Uterus (tissue), 3 donors: ENCODE measurements at regions not wholly inside any gene's neighbourhood (a gene's known extent, or its start where the extent isn't known, plus 50 kb on each side); places are given as distances from the start of the nearest gene placed in this dataset.

ENCODE experiments used
- DNase-seq, 2 donors: peaks; one replicate each; pipeline ENCODE4 v3.0.0-alpha.2; 2019 to 2020
- H3K27ac ChIP-seq, 2 donors: fragments of 200-600 bp; sonication (generic); 1 replicate in 1 of 2; 2 replicates in 1 of 2; pipeline ENCODE4 v1.5.1; 2016 to 2018
- H3K27me3 ChIP-seq, 2 donors: fragments of 200-600 bp; sonication (generic); one replicate each; pipeline ENCODE4 v1.5.1; 2018 to 2019; ENCODE audit warnings: control low read depth in 1 of 2
- H3K36me3 ChIP-seq, 2 donors: fragments of 200-600 bp; sonication (generic); one replicate each; pipeline ENCODE4 v1.5.1; 2019; ENCODE audit warnings: control low read depth in 1 of 2
- H3K4me1 ChIP-seq, 2 donors: fragments of 200-600 bp; sonication (generic); one replicate each; pipeline ENCODE4 v1.5.1; 2018 to 2019; ENCODE audit warnings: control low read depth in 1 of 2
- H3K4me3 ChIP-seq, 2 donors: fragments of 200-600 bp; sonication (generic); 1 replicate in 1 of 2; 2 replicates in 1 of 2; pipeline ENCODE4 v1.5.1; 2018 to 2019; ENCODE audit warnings: mild to moderate bottlenecking in 1 of 2
- H3K9me3 ChIP-seq, 2 donors: fragments of 200-600 bp; sonication (generic); one replicate each; pipeline ENCODE4 v1.5.1; 2019; ENCODE audit warnings: control low read depth in 1 of 2
- POLR2A ChIP-seq, 2 donors: fragments of 450-650 bp; IDR thresholded peaks; one replicate each; pipeline ENCODE4 v1.6.1; 2016; ENCODE audit warnings: antibody characterized with exemption in 2 of 2, mild to moderate bottlenecking in 1 of 2, moderate library complexity in 1 of 2
- intact Hi-C: fragments of 100-400 bp; cut with DNase I; formaldehyde crosslinking; loops from one replicate; pipeline ENCODE4 v1.15.1; 2023; ENCODE audit warnings: low total_unique reads
- TF ChIP-seq, protein P1 (sequence below), 4 experiments: fragments of 200-600 bp in 2 of 4; fragments of 450-650 bp in 2 of 4; sonication (generic) in 2 of 4; IDR thresholded peaks; one replicate each; pipeline ENCODE4 v1.5.1; 2016 to 2019; ENCODE audit warnings: antibody characterized with exemption in 4 of 4, mild to moderate bottlenecking in 2 of 4, moderate library complexity in 1 of 4
- donor health status: DM: yes; HTN: yes; CAD: no.

DNA sequence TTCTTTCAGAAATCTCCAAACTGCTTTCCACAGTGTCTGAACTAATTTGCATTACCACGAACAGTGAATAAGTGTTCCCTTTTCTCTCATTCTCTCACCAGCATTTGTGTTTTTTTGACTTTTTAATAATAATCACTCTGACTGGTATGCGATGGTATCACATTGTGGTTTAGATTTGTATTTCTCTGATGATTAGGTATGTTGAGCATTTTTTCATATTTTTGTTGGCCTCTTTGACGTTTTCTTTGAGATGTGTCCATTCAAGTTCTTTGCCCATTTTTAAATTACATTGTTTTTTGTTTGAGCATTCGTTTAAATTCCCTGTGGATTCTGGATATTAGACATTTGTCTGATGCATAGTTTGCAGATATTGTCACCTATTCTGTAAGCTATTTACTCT lies 1639.6 kb upstream of the TENM4 start:
- Histone ChIP-seq H3K27me3 (no peaks in the 10 kb centered on the region), H3K27ac (no peak overlapping the region), H3K9me3 (no peaks in the 10 kb centered on the region), H3K4me3 (no peak overlapping the region), H3K4me1 (no peaks in the 10 kb centered on the region), H3K36me3 (no peaks in the 10 kb centered on the region)
- intact Hi-C loops, result no loop called here
- no peak for TF ChIP-seq POLR2A (IDR thresholded peaks at IDR 0.05)
- TF ChIP-seq, protein P1, sequence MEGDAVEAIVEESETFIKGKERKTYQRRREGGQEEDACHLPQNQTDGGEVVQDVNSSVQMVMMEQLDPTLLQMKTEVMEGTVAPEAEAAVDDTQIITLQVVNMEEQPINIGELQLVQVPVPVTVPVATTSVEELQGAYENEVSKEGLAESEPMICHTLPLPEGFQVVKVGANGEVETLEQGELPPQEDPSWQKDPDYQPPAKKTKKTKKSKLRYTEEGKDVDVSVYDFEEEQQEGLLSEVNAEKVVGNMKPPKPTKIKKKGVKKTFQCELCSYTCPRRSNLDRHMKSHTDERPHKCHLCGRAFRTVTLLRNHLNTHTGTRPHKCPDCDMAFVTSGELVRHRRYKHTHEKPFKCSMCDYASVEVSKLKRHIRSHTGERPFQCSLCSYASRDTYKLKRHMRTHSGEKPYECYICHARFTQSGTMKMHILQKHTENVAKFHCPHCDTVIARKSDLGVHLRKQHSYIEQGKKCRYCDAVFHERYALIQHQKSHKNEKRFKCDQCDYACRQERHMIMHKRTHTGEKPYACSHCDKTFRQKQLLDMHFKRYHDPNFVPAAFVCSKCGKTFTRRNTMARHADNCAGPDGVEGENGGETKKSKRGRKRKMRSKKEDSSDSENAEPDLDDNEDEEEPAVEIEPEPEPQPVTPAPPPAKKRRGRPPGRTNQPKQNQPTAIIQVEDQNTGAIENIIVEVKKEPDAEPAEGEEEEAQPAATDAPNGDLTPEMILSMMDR (IDR thresholded peaks at IDR 0.05), result no peak
- DNase-seq, result no peak

DNA sequence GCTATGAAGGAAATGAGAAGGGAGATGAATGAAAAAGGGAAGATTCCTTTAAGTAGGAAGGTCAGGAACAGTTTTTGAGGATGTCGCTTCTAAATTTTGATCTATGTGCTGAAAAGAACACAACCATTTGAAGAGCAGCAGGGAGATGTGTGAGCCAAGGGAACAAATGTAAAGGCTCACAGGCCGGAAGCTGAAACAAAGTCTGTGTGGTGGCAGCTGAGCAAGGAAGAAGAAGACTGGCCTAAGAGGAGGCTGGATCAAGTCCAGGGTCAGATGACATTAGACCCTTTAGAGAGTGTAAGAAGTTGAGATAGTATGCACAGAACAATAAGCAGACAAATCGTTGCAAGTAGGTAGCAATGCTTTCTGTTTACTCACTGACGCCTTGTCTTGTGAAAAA lies 1631.4 kb upstream of the TENM4 start:
- no peaks in the 10 kb centered on the region for H3K36me3 ChIP-seq
- H3K4me1 ChIP-seq, result no peaks in the 10 kb centered on the region
- DNase-seq, result no peak
- intact Hi-C loops, result no loop called here
- H3K27me3 ChIP-seq, result no peaks in the 10 kb centered on the region
- H3K9me3 ChIP-seq, result no peaks in the 10 kb centered on the region
- no peak for TF ChIP-seq POLR2A (IDR thresholded peaks at IDR 0.05)
- TF ChIP-seq, protein P1 (IDR thresholded peaks at IDR 0.05), result no peak
- no peak overlapping the region for H3K4me3 ChIP-seq
- no peak overlapping the region for H3K27ac ChIP-seq

DNA sequence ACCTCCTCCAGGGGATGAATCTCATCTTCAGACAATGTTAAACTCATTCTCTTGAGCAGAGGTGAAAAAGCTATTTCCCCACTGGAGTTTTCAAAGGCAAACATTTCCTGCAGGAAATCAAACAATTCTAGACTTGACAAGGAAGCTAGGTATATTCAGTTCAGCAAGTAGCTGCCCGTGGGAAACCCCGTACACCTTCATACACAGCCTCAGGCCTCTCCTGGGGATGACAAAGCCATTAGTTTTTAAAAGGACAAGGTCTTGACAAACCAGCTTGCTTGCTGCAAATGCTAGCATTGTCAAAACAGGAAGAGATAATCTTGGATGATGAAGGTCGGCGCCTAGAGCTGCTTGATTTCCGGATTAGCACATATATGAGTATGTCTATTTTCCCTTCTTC lies 1630.8 kb upstream of the TENM4 start:
- intact Hi-C loops, result no loop called here
- Histone ChIP-seq H3K9me3 (no peaks in the 10 kb centered on the region), H3K4me3 (no peak overlapping the region), H3K27ac (no peak overlapping the region), H3K4me1 (no peaks in the 10 kb centered on the region), H3K27me3 (no peaks in the 10 kb centered on the region), H3K36me3 (no peaks in the 10 kb centered on the region)
- no peak for DNase-seq
- TF ChIP-seq, protein P1 (IDR thresholded peaks at IDR 0.05), result no peak
- no peak for TF ChIP-seq POLR2A (IDR thresholded peaks at IDR 0.05)

DNA sequence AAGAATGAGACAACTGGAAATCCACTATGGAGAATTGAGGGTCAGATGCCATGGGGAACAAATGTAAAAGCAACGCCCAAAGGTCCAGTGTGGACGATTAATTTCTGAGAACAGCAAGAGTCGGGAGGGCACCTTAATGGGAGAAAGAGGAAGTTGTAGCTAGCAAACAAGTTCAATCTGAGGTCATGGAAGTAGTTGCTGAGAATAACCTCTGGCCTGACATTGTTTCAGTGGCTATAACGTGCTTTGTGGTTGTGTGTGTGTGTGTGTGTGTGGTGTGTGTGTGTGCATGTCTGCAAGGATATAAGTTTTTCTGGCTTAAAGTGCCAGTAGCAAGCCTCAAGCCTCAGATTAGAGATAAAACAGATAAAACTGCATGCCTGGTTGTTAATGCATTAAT lies 1630.1 kb upstream of the TENM4 start:
- no peak for TF ChIP-seq POLR2A (IDR thresholded peaks at IDR 0.05)
- TF ChIP-seq, protein P1 (IDR thresholded peaks at IDR 0.05), result no peak
- intact Hi-C loops, result no loop called here
- no peaks in the 10 kb centered on the region for H3K4me1 ChIP-seq
- H3K27ac ChIP-seq, result no peak overlapping the region
- H3K36me3 ChIP-seq, result no peaks in the 10 kb centered on the region
- no peak for DNase-seq
- H3K27me3 ChIP-seq, result no peaks in the 10 kb centered on the region
- H3K9me3 ChIP-seq, result no peaks in the 10 kb centered on the region
- H3K4me3 ChIP-seq, result no peak overlapping the region

DNA sequence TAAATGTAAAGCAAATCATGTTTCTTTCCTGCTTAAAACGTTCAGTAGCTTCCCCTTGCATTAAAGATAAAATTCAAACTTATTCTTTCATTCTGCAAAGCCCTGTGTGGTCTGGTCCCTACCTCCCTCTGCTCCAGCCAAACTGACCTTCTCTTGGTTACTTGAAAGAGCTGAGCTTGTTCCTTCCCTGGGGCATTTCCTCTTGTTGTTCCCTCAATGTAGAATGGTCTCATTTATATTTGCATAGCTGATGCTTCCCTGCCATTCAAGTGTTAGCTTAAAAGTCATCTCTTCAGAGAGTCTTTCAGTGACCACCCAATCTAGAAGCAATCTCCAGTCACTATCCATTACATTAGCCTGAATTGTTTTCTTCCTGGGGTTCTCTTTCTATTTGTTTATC lies 1618.5 kb upstream of the TENM4 start:
- H3K36me3 ChIP-seq, result no peaks in the 10 kb centered on the region
- intact Hi-C loops, result no loop called here
- H3K27ac ChIP-seq, result no peak overlapping the region
- no peaks in the 10 kb centered on the region for H3K9me3 ChIP-seq
- DNase-seq, result no peak
- no peaks in the 10 kb centered on the region for H3K4me1 ChIP-seq
- no peak for TF ChIP-seq POLR2A (IDR thresholded peaks at IDR 0.05)
- TF ChIP-seq, protein P1 (IDR thresholded peaks at IDR 0.05), result no peak
- no peaks in the 10 kb centered on the region for H3K27me3 ChIP-seq
- no peak overlapping the region for H3K4me3 ChIP-seq
